HG02759 (cell line): ENCODE measurements at regions not wholly inside any gene's neighbourhood (a gene's known extent, or its start where the extent isn't known, plus 50 kb on each side); places are given as distances from the start of the nearest gene placed in this dataset.

ENCODE experiments used
- ATAC-seq: cut with Tn5 transposase; IDR thresholded peaks from one replicate; pipeline ENCODE4 v1.9.1; 2021; ENCODE audit warnings: mild to moderate bottlenecking, moderate library complexity; ENCODE audit not compliant: unreplicated experiment

GRCh38 chr3:86733257-86733656, 257.7 kb downstream of the VGLL3 start:
- no peak for ATAC-seq

GRCh38 chr3:86731501-86731901, 259.4 kb downstream of the VGLL3 start:
- ATAC-seq = no peak

GRCh38 chr3:86723433-86723832, 267.5 kb downstream of the VGLL3 start:
- ATAC-seq = no peak

GRCh38 chr3:86711634-86712033, 279.3 kb downstream of the VGLL3 start:
- ATAC-seq = no peak

GRCh38 chr3:86708893-86709292, 282.1 kb downstream of the VGLL3 start:
- no peak for ATAC-seq

- ATAC-seq = no peak
These were observed 288.5 kb downstream of the VGLL3 start for GRCh38 chr3:86702381-86702958.

DNA sequence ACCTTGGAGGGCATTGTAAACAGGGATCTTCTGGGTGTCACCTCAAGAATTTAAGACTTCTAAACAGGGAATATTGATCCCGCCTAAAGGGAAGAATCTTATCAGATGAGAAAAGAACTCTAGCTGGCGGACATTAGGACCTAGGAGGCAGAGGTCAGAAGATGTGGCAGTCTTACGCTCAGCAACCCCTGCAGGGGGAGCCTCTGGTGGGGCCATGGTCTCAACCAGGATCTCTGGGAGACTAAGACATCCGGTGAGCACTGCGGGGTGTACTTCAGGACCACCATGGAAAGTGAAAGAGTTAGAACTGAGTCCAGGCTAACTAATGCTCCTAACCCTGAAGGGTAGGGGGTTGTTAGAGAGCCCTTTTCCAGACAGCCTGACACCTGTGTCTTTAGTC, 295.2 kb downstream of the VGLL3 start:
- no peak for ATAC-seq

DNA sequence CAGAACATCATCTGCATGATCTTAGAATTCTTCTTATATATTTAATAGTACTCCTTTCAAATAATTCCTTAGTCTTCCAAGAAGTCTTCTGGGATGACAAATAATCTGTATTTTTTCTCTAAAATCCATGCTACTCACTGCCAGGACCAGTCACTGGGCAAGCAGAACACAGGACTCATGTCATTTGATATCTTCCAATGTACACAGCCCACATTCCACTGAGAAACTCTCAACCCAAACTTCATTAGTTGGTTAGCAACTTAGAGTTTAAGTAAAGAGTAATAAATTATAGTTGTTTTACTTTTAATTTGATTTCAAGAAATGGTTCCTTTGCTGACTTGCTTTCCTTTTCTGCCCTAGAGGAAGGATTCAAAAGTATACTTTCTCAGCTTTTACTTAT, 317.0 kb downstream of the VGLL3 start:
- ATAC-seq = no peak

- ATAC-seq = no peak
These were observed 329.1 kb downstream of the VGLL3 start for GRCh38 chr3:86661817-86662216.

DNA sequence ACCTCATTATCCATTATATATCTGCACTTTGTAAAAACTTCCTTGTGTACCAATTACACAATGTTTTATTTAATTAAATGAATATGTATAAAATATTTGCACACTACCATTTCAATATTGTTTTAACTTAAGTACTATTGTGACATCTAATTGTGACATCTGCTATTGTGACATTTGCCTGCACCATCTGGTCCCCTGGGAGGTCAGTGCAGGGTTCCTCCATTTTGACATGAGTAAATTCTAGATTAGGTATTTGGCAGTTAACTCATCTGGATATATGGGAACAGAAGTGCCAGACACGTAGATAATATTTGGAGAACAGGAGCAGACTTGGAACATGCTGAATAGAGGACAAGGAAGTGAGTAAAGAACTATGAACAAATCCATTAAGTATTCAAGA, 332.1 kb downstream of the VGLL3 start:
- no peak for ATAC-seq

- no peak for ATAC-seq
These were observed 336.0 kb downstream of the VGLL3 start for GRCh38 chr3:86654806-86655460.

GRCh38 chr3:86653661-86654205, 337.2 kb downstream of the VGLL3 start:
- ATAC-seq = no peak

DNA sequence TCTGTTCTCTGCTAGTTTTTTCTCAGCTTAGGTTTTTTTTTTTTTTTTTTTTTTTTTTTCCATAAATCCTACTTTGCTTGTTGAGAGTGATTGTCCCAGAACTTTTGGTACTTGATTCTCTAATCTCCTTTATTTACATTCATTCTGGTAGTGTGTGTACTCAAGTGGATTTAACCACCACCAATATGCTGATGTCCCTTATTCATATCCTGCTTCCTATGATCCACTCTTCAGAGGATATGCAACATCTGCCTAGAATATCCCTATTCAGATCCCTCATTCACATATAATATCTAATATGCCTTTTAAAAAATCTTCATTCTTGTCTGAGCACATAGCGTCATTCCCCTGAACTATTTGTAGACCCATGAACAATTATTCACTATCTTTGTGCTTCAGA, 342.9 kb downstream of the VGLL3 start:
- no peak for ATAC-seq

DNA sequence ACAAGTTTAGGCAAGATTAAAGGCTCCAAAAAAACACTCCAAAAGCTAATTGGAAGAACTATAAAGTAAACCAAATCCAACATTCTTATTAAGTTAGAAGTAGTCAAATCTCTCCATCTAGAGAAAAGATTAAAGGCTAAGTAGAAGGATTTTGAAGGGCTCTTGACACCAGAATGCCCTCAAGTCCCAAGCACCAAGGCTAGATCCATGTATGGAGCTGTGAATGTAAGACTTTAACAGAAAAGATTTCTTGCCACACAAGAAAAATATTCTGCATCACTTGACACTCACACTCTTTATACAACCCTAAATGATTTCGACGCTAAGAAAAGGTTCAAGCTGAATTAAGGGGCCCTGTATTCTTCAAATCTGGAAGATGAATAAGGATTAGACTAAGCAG, 345.2 kb downstream of the VGLL3 start:
- no peak for ATAC-seq

DNA sequence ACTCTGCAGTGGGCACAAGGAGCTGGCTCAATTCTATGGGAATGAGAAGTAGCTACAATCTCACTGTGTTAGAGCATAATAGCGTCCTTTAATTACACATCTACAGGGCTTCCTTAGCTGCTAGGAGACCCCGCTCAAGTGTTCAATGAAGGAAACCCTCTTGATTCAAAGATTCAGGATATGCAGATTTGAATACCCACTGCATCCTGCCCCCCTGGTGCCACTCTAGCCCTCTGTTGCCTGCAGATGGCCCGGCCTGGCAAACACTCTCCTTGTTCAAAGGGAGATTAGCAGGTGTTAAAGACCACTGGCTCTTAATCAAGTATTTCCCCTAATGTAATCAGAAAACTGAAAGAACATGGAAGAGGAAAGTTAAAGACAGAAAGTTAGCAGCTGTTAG, 356.6 kb downstream of the VGLL3 start:
- ATAC-seq = no peak

- ATAC-seq = no peak
These were observed 361.4 kb downstream of the VGLL3 start for GRCh38 chr3:86629511-86629910.

GRCh38 chr3:86624192-86624591, 366.8 kb downstream of the VGLL3 start:
- ATAC-seq = no peak

GRCh38 chr3:86618706-86619105, 372.2 kb downstream of the VGLL3 start:
- ATAC-seq = no peak

DNA sequence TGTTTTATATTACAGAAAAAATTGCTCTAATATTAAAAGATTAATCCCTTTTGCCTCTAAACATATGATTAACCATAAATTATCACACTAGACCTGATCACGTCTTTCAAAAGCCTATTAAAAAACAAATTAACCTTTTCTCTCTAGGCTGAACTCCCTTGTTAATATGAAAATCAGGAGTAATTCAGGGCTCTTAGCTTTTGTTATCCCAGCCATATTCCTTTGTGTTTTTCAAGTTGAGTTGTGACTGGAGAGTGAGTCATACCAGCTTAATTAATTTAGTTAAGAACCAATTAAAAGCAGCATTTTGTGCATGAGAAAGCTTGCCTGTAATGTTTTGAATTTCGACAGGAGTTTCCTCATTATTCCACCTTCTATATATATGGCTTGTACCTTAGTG, 385.8 kb downstream of the VGLL3 start:
- ATAC-seq = no peak

- ATAC-seq = no peak
These were observed 395.3 kb downstream of the VGLL3 start for GRCh38 chr3:86595696-86596095.

DNA sequence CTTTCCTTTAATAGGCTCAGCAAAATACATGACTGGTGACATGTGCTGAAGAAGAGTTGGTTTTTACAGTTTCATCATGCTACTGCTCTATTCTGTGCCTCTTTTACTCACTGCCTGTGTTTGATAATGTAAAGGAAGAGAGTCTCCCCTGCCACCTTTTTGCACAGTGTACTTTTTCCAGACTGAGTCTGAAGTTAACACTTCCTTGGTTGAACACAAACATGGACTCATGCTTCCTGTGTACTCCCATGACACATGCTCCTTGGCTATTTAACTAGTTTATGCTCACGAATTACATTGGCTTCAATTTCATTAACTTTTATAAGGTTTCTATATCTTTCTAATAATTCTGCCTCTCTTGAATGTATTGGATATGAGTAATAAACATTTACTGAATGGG, 396.1 kb downstream of the VGLL3 start:
- ATAC-seq = no peak

- ATAC-seq = no peak
These were observed 412.9 kb downstream of the VGLL3 start for GRCh38 chr3:86578071-86578470.
